Neural progenitor cell (in vitro differentiated cells): ENCODE measurements at regions not wholly inside any gene's neighbourhood (a gene's known extent, or its start where the extent isn't known, plus 50 kb on each side); places are given as distances from the start of the nearest gene placed in this dataset.

Source experiments
- DNase-seq: peaks from one replicate; pipeline ENCODE4 v3.0.0-alpha.2; 2016; ENCODE audit warnings: low spot score
- H2AFZ ChIP-seq: fragments of 200-600 bp; sonication (generic); replicated peaks from 2 replicates; pipeline ENCODE4 v1.6.1; 2016; ENCODE audit warnings: antibody characterized with exemption
- H3F3A ChIP-seq: fragments of 200-600 bp; sonication (generic); 2 replicates; pipeline ENCODE4 v1.6.1; 2016; ENCODE audit warnings: antibody characterized with exemption, low read depth
- H3K27ac ChIP-seq: fragments of 200-600 bp; sonication (generic); 2 replicates; pipeline ENCODE4 v1.5.1; 2016; ENCODE audit warnings: mild to moderate bottlenecking
- H3K27me3 ChIP-seq: fragments of 200-600 bp; sonication (generic); 2 replicates; pipeline ENCODE4 v1.6.1; 2016; ENCODE audit warnings: mild to moderate bottlenecking, moderate library complexity
- H3K36me3 ChIP-seq: fragments of 200-600 bp; sonication (generic); 2 replicates; pipeline ENCODE4 v1.5.1; 2016
- H3K4me1 ChIP-seq: fragments of 200-600 bp; sonication (generic); 2 replicates; pipeline ENCODE4 v1.6.1; 2016; ENCODE audit warnings: mixed run types
- H3K4me2 ChIP-seq: fragments of 200-600 bp; sonication (generic); 2 replicates; pipeline ENCODE4 v1.6.1; 2016
- H3K4me3 ChIP-seq: fragments of 200-600 bp; sonication (generic); 2 replicates; pipeline ENCODE4 v1.5.1; 2016
- H3K79me2 ChIP-seq: fragments of 200-600 bp; sonication (generic); 2 replicates; pipeline ENCODE4 v1.6.1; 2016; ENCODE audit warnings: low read depth
- H3K9ac ChIP-seq: fragments of 200-600 bp; sonication (generic); 2 replicates; pipeline ENCODE4 v1.6.1; 2016
- H3K9me3 ChIP-seq: fragments of 200-600 bp; sonication (generic); 2 replicates; pipeline ENCODE4 v1.5.1; 2016; ENCODE audit warnings: low read depth
- H4K20me1 ChIP-seq: fragments of 200-600 bp; sonication (generic); 2 replicates; pipeline ENCODE4 v1.6.1; 2016; ENCODE audit warnings: low read depth
- H3K27ac Mint-ChIP-seq: 3 replicates; pipeline ENCODE4 v1.8.0; 2021; ENCODE audit warnings: mixed read lengths
- H3K27me3 Mint-ChIP-seq: 2 replicates; pipeline ENCODE4 v1.8.0; 2022; ENCODE audit warnings: low read depth, mild to moderate bottlenecking, inconsistent platforms, moderate library complexity, mixed read lengths; ENCODE audit not compliant: insufficient read depth
- H3K36me3 Mint-ChIP-seq: 3 replicates; pipeline ENCODE4 v1.8.0; 2021; ENCODE audit warnings: mixed read lengths
- H3K4me1 Mint-ChIP-seq: 3 replicates; pipeline ENCODE4 v1.8.0; 2021; ENCODE audit warnings: mixed read lengths
- H3K4me3 Mint-ChIP-seq: 3 replicates; pipeline ENCODE4 v1.8.0; 2021; ENCODE audit warnings: mild to moderate bottlenecking, moderate library complexity, mixed read lengths
- H3K9me3 Mint-ChIP-seq: 3 replicates; pipeline ENCODE4 v1.8.0; 2020; ENCODE audit warnings: mixed read lengths
- EZH2 ChIP-seq: fragments of 200-600 bp; sonication (generic); IDR thresholded peaks from 2 replicates; pipeline ENCODE4 v1.6.1; 2017; ENCODE audit warnings: antibody characterized with exemption, mild to moderate bottlenecking, moderate library complexity
- EZH2phosphoT487 ChIP-seq: fragments of 200-600 bp; sonication (generic); IDR thresholded peaks from 2 replicates; pipeline ENCODE4 v1.6.1; 2017; ENCODE audit warnings: antibody characterized with exemption
- TF ChIP-seq, protein P1 (sequence below): fragments of 200-600 bp; sonication (generic); IDR thresholded peaks from 2 replicates; pipeline ENCODE4 v1.5.1; 2017; ENCODE audit warnings: antibody characterized with exemption, mild to moderate bottlenecking

- Mint-ChIP-seq H3K27ac (no peak overlapping the region), H3K4me3 (no peak overlapping the region), H3K36me3 (no peaks in the 10 kb centered on the region), H3K9me3 (no peaks in the 10 kb centered on the region), H3K27me3 (no peaks in the 10 kb centered on the region), H3K4me1 (no peaks in the 10 kb centered on the region)
- Histone ChIP-seq H2AFZ (no peak overlapping the region), H3K79me2 (no peaks in the 10 kb centered on the region), H3K4me2 (no peak overlapping the region), H3K27ac (no peak overlapping the region), H4K20me1 (no peaks in the 10 kb centered on the region), H3K36me3 (no peaks in the 10 kb centered on the region), H3F3A (no peaks in the 10 kb centered on the region), H3K27me3 (no peaks in the 10 kb centered on the region), H3K9me3 (no peaks in the 10 kb centered on the region), H3K9ac (no peak overlapping the region), H3K4me1 (no peaks in the 10 kb centered on the region), H3K4me3 (no peak overlapping the region)
- TF ChIP-seq, protein P1, sequence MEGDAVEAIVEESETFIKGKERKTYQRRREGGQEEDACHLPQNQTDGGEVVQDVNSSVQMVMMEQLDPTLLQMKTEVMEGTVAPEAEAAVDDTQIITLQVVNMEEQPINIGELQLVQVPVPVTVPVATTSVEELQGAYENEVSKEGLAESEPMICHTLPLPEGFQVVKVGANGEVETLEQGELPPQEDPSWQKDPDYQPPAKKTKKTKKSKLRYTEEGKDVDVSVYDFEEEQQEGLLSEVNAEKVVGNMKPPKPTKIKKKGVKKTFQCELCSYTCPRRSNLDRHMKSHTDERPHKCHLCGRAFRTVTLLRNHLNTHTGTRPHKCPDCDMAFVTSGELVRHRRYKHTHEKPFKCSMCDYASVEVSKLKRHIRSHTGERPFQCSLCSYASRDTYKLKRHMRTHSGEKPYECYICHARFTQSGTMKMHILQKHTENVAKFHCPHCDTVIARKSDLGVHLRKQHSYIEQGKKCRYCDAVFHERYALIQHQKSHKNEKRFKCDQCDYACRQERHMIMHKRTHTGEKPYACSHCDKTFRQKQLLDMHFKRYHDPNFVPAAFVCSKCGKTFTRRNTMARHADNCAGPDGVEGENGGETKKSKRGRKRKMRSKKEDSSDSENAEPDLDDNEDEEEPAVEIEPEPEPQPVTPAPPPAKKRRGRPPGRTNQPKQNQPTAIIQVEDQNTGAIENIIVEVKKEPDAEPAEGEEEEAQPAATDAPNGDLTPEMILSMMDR: no peak
- no peak for TF ChIP-seq EZH2phosphoT487
- no peak for TF ChIP-seq EZH2
- DNase-seq: no peak
Observed at GRCh38 chr13:31032528-31033113, 100.2 kb downstream of the TEX26 start.

DNA sequence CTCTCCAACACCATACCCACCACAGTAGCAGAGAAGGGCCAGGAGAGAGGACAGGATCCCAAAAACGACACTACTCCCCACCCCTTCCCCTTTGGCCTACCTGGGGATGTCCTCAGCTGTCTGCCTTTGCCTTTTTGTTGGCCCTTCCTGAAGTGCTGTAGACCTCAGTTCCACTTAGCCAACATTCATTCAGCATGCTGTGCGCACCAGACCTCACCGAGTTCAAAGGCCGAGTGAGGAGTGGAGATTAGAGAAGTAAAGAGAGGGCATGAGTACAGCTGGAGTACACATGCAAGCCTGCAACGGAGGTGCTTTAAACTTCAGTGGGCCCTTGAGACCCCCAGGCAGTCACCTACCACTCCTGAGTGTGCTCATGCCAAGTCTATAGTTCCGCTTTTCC lies 99.0 kb downstream of the TEX26 start:
- DNase-seq: no peak
- H3K9me3 ChIP-seq: no peaks in the 10 kb centered on the region
- no peaks in the 10 kb centered on the region for H3K4me1 ChIP-seq
- Mint-ChIP-seq H3K36me3 (no peaks in the 10 kb centered on the region), H3K4me3 (no peak overlapping the region), H3K27me3 (peaks cover 2% of the 10 kb centered on the region), H3K9me3 (no peaks in the 10 kb centered on the region), H3K27ac (no peak overlapping the region), H3K4me1 (no peaks in the 10 kb centered on the region)
- H3K27me3 ChIP-seq: no peaks in the 10 kb centered on the region
- H3K4me2 ChIP-seq: no peak overlapping the region
- no peak overlapping the region for H3K4me3 ChIP-seq
- no peak overlapping the region for H3K27ac ChIP-seq
- TF ChIP-seq EZH2phosphoT487: no peak
- no peak for TF ChIP-seq EZH2
- TF ChIP-seq, protein P1: no peak
- no peaks in the 10 kb centered on the region for H3F3A ChIP-seq
- H2AFZ ChIP-seq: no peak overlapping the region
- H4K20me1 ChIP-seq: no peaks in the 10 kb centered on the region
- no peak overlapping the region for H3K9ac ChIP-seq
- H3K79me2 ChIP-seq: no peaks in the 10 kb centered on the region
- H3K36me3 ChIP-seq: no peaks in the 10 kb centered on the region

DNA sequence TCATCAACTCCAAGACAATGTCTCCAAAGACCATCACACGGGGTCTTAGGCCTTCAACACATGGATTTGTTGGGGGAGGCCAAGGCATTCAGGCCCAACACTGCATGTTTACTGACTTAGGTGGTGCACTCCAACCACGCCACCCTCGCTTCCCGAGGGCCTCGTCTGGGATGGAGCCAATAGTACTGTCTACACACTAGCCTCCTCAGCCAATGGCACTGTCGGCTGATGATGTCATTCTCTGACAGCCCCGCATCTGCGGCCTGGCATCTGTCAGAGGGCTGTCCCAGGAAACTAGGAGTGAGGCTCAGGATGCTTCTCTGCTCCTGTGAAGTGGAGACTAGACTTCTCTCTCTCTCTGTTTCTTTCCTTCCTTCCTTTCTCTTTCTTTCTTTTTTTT lies 96.6 kb downstream of the TEX26 start:
- Histone ChIP-seq H3K27ac (no peak overlapping the region), H3K79me2 (no peaks in the 10 kb centered on the region), H2AFZ (no peak overlapping the region), H3K4me2 (no peak overlapping the region), H3K4me1 (no peaks in the 10 kb centered on the region), H3K4me3 (no peak overlapping the region), H3K9me3 (no peaks in the 10 kb centered on the region), H3F3A (no peaks in the 10 kb centered on the region), H4K20me1 (no peaks in the 10 kb centered on the region), H3K36me3 (no peaks in the 10 kb centered on the region), H3K27me3 (no peaks in the 10 kb centered on the region), H3K9ac (no peak overlapping the region)
- Mint-ChIP-seq H3K4me1 (no peaks in the 10 kb centered on the region), H3K27ac (no peak overlapping the region), H3K36me3 (no peaks in the 10 kb centered on the region), H3K27me3 (peaks cover 2% of the 10 kb centered on the region), H3K9me3 (no peaks in the 10 kb centered on the region), H3K4me3 (no peak overlapping the region)
- no peak for DNase-seq
- TF ChIP-seq, protein P1: no peak
- TF ChIP-seq EZH2 (no peak), EZH2phosphoT487 (no peak)
